ENCODE measurements at regions not wholly inside any gene's neighbourhood (a gene's known extent, or its start where the extent isn't known, plus 50 kb on each side); places are given as distances from the start of the nearest gene placed in this dataset.
"Not testable (repeated sequence)": the region's sequence is repeated elsewhere in the genome, so short reads cannot be mapped to it uniquely, and the experiment has no call there.

GRCh38 chr2:160784034-160784433 lies 290.4 kb upstream of the RBMS1 start:
- DNase-seq (ENCODE audit: insufficient read length, low spot score) (no peak), FAIRE-seq (no peak)

GRCh38 chr2:160790738-160791137 lies 297.1 kb upstream of the RBMS1 start:
- FAIRE-seq: no peak
- no peak for DNase-seq (ENCODE audit: insufficient read length, low spot score)

- FAIRE-seq: no peak
Measured at GRCh38 chr2:160791884-160792283, 298.3 kb upstream of the RBMS1 start.

GRCh38 chr2:160792837-160793236 lies 299.2 kb upstream of the RBMS1 start:
- no peak for DNase-seq (ENCODE audit: insufficient read length, low spot score)
- FAIRE-seq: no peak

More at GRCh38 chr2:160791884-160792283, 298.3 kb upstream of the RBMS1 start:
- no peak for DNase-seq (ENCODE audit: insufficient read length, low spot score)

- FAIRE-seq (no peak), DNase-seq (ENCODE audit: insufficient read length, low spot score) (no peak)
Measured at GRCh38 chr2:160794926-160795325, 301.3 kb upstream of the RBMS1 start.

- no peak for FAIRE-seq
- no peak for DNase-seq (ENCODE audit: insufficient read length, low spot score)
Measured at GRCh38 chr2:160803881-160804280, 310.3 kb upstream of the RBMS1 start.

- FAIRE-seq: no peak
- no peak for DNase-seq (ENCODE audit: insufficient read length, low spot score)
Measured at GRCh38 chr2:160810406-160810805, 316.8 kb upstream of the RBMS1 start.

GRCh38 chr2:160812830-160813505 lies 319.4 kb upstream of the RBMS1 start:
- FAIRE-seq (no peak), DNase-seq (ENCODE audit: insufficient read length, low spot score) (no peak)

- DNase-seq (ENCODE audit: insufficient read length, low spot score): no peak
- no peak for FAIRE-seq
Measured at GRCh38 chr2:160813506-160813858, 319.9 kb upstream of the RBMS1 start.

GRCh38 chr2:160816916-160817499 lies 323.4 kb upstream of the RBMS1 start:
- DNase-seq (ENCODE audit: insufficient read length, low spot score) (no peak), FAIRE-seq (no peak)

- no peak for FAIRE-seq
- DNase-seq (ENCODE audit: insufficient read length, low spot score): no peak
Measured at GRCh38 chr2:160820691-160821090, 327.1 kb upstream of the RBMS1 start.

- FAIRE-seq (no peak), DNase-seq (ENCODE audit: insufficient read length, low spot score) (no peak)
Measured at GRCh38 chr2:160822006-160822405, 328.4 kb upstream of the RBMS1 start.

GRCh38 chr2:160825433-160825832 lies 331.8 kb upstream of the RBMS1 start:
- no peak for FAIRE-seq
- no peak for DNase-seq (ENCODE audit: insufficient read length, low spot score)

- DNase-seq (ENCODE audit: insufficient read length, low spot score) (no peak), FAIRE-seq (no peak)
Measured at GRCh38 chr2:160826496-160826895, 332.9 kb upstream of the RBMS1 start.

- no peak for DNase-seq (ENCODE audit: insufficient read length, low spot score)
- FAIRE-seq: no peak
Measured at GRCh38 chr2:160828076-160828475, 332.2 kb upstream of the TANK start.

- DNase-seq (ENCODE audit: insufficient read length, low spot score); FAIRE-seq: not testable (repeated sequence)
Measured at GRCh38 chr2:160832381-160832780, 327.8 kb upstream of the TANK start.

- DNase-seq (ENCODE audit: insufficient read length, low spot score): no peak
- no peak for FAIRE-seq
Measured at GRCh38 chr2:160835166-160835565, 325.1 kb upstream of the TANK start.

- FAIRE-seq (peak; percentile 87), DNase-seq (ENCODE audit: insufficient read length, low spot score) (peak; percentile 75)
Measured at GRCh38 chr2:160836755-160837154, 323.5 kb upstream of the TANK start.

- FAIRE-seq (no peak), DNase-seq (ENCODE audit: insufficient read length, low spot score) (no peak)
Measured at GRCh38 chr2:160837416-160837815, 322.8 kb upstream of the TANK start.

GRCh38 chr2:160838147-160838546 lies 322.1 kb upstream of the TANK start:
- FAIRE-seq: peak; percentile 46
- no peak for DNase-seq (ENCODE audit: insufficient read length, low spot score)

- DNase-seq (ENCODE audit: insufficient read length, low spot score) (no peak), FAIRE-seq (no peak)
Measured at GRCh38 chr2:160838691-160839090, 321.5 kb upstream of the TANK start.

- FAIRE-seq: no peak
- no peak for DNase-seq (ENCODE audit: insufficient read length, low spot score)
Measured at GRCh38 chr2:160842286-160842685, 317.9 kb upstream of the TANK start.

GRCh38 chr2:160859096-160859495 lies 301.1 kb upstream of the TANK start:
- FAIRE-seq (no peak), DNase-seq (ENCODE audit: insufficient read length, low spot score) (no peak)
